Psoas muscle (tissue), 7 donors: ENCODE measurements at regions not wholly inside any gene's neighbourhood (a gene's known extent, or its start where the extent isn't known, plus 50 kb on each side); places are given as distances from the start of the nearest gene placed in this dataset.
A peak's percentile ranks its signal among the peaks of the same experiment; 100 is the strongest.

Source experiments
- ATAC-seq, 4 donors: fragments of 200-7000 bp; cut with Tn5 transposase; one replicate each; pipeline ENCODE4 v1.9.1; 2020; ENCODE audit warnings: moderate library complexity in 3 of 4, mild to moderate bottlenecking in 2 of 4
- DNase-seq, 2 donors: peaks; one replicate each; pipeline ENCODE4 v3.0.0-alpha.2; 2020
- H3K27ac ChIP-seq: fragments of 200-600 bp; one replicate; pipeline ENCODE4 v1.8.0; 2022
- H3K27me3 ChIP-seq, 3 donors: fragments of 200-600 bp in 1 of 3; one replicate each; pipeline versions ENCODE4 v1.6.1 to v1.8.0; 2013 to 2022; ENCODE audit warnings: low read length in 2 of 3, mild to moderate bottlenecking in 2 of 3, moderate library complexity in 1 of 3; ENCODE audit not compliant: insufficient read depth in 3 of 3
- H3K36me3 ChIP-seq, 2 donors: fragments of 200-600 bp in 1 of 2; one replicate each; pipeline versions ENCODE4 v1.6.1 to v1.8.0; 2013 to 2022; ENCODE audit warnings: low read depth in 1 of 2, mild to moderate bottlenecking in 1 of 2, moderate library complexity in 1 of 2; ENCODE audit not compliant: insufficient read depth in 1 of 2
- H3K4me1 ChIP-seq: fragments of 200-600 bp; one replicate; pipeline ENCODE4 v1.8.0; 2022
- H3K4me3 ChIP-seq: fragments of 200-600 bp; one replicate; pipeline ENCODE4 v1.8.0; 2022; ENCODE audit warnings: mild to moderate bottlenecking
- H3K9me3 ChIP-seq: fragments of 200-600 bp; one replicate; pipeline ENCODE4 v1.8.0; 2022
- WGBS, 3 donors: extraction: QIAGEN DNeasy Blood & Tissue Kit; methylation state at CpG; one replicate each; pipeline versions ENCODE4 v1.1.6 to v1.1.7; 2013; 5-methylcytosine and 5-hydroxymethylcytosine counted together
- intact Hi-C, 2 donors: fragments of 100-400 bp; cut with DNase I; formaldehyde crosslinking; loops; one replicate each; pipeline versions ENCODE4 v1.11.0 to v1.14.2; 2022
- TF ChIP-seq, protein P1 (sequence below): fragments of 200-600 bp; IDR thresholded peaks from one replicate; pipeline ENCODE4 v1.8.0; 2022; ENCODE audit warnings: antibody characterized with exemption
- donor health status: healthy with polysubstance abuse.
- donor health status: DM: no; HTN: no; CAD: no; lungs with moderate emphysema.
- donor health status: Bipolar disorder and iron deficiency.
- donor health status: healthy.
- donor health status: DM: yes; HTN: yes; CAD: no.
- donor health status: DM: no; HTN: no; CAD: no.
- donor health status: DM: yes; HTN: yes; CAD: no.

DNA sequence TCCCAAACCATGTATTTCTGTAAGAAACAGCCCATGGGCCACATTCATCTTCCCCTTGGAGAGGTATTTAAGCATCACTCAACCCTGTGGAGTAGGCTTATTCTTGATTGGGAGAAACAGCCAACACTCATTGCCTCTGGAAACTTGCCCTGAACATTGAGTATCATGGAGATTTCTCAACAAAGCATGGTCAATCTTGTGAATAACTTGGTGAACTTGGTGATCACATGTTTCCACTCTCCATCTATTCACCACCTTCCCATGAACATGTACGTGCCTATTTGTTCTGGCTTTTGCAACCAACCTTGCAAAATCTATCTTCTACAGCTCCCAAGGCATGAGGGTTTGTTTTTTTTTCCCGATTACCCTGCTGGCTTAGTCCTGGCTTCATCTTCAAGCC, 163.2 kb downstream of the PAH start:
- intact Hi-C loops = no loop called here
- DNase-seq = no peak
- Histone ChIP-seq H3K36me3 (no peaks in the 10 kb centered on the region), H3K4me3 (no peak overlapping the region), H3K27me3 (no peaks in the 10 kb centered on the region), H3K4me1 (no peaks in the 10 kb centered on the region), H3K9me3 (no peaks in the 10 kb centered on the region), H3K27ac (no peak overlapping the region)
- ATAC-seq = peak in 1 of 4 donors; percentile 48
- 47 to 80% (median 60%) methylated on average over 2 of the region's 2 CpGs for WGBS, 3 donors
- TF ChIP-seq, protein P1, sequence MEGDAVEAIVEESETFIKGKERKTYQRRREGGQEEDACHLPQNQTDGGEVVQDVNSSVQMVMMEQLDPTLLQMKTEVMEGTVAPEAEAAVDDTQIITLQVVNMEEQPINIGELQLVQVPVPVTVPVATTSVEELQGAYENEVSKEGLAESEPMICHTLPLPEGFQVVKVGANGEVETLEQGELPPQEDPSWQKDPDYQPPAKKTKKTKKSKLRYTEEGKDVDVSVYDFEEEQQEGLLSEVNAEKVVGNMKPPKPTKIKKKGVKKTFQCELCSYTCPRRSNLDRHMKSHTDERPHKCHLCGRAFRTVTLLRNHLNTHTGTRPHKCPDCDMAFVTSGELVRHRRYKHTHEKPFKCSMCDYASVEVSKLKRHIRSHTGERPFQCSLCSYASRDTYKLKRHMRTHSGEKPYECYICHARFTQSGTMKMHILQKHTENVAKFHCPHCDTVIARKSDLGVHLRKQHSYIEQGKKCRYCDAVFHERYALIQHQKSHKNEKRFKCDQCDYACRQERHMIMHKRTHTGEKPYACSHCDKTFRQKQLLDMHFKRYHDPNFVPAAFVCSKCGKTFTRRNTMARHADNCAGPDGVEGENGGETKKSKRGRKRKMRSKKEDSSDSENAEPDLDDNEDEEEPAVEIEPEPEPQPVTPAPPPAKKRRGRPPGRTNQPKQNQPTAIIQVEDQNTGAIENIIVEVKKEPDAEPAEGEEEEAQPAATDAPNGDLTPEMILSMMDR = no peak

DNA sequence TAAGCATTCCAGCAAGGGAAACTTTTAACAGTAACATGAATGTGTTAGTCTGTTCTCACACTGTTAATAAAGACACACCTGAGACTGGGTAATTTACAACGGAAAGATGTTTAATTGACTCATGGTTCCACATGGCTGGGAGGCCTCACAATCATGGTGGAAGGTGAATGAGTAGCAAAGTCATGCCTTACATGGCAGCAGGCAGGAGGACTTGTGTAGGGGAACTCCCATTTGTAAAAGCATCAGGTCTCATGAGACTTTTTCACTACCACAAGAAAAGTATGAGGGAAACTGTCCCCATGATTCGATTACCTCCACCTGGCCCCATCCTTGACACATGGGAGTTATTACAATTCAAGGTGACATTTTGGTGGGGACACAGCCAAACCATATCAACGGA, 168.3 kb downstream of the PAH start:
- WGBS, 3 donors = 86 to 90% (median 89%) methylated on average over 3 of the region's 3 CpGs
- H3K9me3 ChIP-seq = no peaks in the 10 kb centered on the region
- H3K4me1 ChIP-seq = no peaks in the 10 kb centered on the region
- no peaks in the 10 kb centered on the region for H3K36me3 ChIP-seq
- no peaks in the 10 kb centered on the region for H3K27me3 ChIP-seq
- intact Hi-C loops = no loop called here
- ATAC-seq (no peak), DNase-seq (no peak)
- H3K4me3 ChIP-seq = no peak overlapping the region
- TF ChIP-seq, protein P1 = no peak
- H3K27ac ChIP-seq = no peak overlapping the region

DNA sequence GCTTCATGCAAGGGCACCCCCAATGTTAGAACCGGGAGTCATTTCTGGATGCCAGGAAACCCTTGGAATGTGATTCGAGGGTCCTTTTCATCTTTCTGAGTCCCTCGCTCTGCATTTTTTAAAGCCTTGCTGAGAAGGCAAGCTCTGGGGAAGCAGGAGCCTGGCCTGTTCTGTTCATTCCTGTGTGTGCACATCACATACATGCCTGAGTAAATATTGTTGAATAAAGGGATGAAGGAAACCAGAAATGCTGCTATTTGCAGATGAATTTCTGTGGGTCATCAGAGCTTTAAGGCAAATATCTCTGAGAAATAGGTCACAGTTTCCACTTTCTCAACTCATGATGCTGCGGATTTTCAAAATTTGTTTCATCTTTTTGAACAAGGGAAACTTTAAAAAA, 170.1 kb downstream of the PAH start:
- Histone ChIP-seq H3K36me3 (no peaks in the 10 kb centered on the region), H3K27me3 (no peaks in the 10 kb centered on the region), H3K4me1 (no peaks in the 10 kb centered on the region), H3K4me3 (no peak overlapping the region), H3K9me3 (no peaks in the 10 kb centered on the region), H3K27ac (no peak overlapping the region)
- 69 to 80% (median 78%) methylated on average over 4 of the region's 4 CpGs for WGBS, 3 donors
- intact Hi-C loops = no loop called here
- TF ChIP-seq, protein P1 = no peak
- DNase-seq (no peak), ATAC-seq (no peak)

DNA sequence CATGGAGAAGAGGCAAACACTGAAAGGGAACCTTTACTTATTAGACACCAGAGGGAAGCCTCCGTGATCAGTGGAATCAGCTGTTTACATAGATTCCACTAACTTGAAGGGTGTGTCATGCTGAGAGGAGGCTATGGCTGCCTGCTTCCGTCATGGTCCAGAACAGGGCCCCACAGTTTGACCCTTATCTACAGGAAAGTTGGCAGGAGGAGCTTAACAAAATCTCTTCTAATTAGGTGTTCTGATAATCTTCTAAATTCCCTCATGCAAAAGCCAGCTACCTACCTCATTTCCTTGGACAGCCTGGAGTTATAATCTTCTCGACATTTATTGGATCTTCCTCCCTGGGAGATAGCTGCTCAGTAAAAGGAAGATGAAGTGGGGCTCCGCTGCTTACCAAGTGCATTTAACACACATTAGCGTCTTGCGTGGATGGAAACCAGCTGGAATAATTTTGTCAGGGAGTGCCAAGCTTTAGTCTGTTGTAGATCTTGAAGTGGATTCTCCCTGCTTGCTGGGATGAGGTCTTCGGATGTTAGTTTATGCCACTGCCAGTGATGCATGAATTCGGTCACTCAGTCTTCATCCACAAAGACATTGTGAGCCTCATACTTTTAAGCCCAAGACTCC, 171.0 kb downstream of the PAH start:
- 69 to 72% (median 72%) methylated on average over 8 of the region's 8 CpGs for WGBS, 3 donors
- no peaks in the 10 kb centered on the region for H3K27me3 ChIP-seq
- no peak for DNase-seq
- no peak for ATAC-seq
- TF ChIP-seq, protein P1 = no peak
- no peaks in the 10 kb centered on the region for H3K36me3 ChIP-seq
- H3K27ac ChIP-seq = no peak overlapping the region
- H3K9me3 ChIP-seq = no peaks in the 10 kb centered on the region
- H3K4me1 ChIP-seq = no peaks in the 10 kb centered on the region
- no peak overlapping the region for H3K4me3 ChIP-seq
- intact Hi-C loops = no loop called here

DNA sequence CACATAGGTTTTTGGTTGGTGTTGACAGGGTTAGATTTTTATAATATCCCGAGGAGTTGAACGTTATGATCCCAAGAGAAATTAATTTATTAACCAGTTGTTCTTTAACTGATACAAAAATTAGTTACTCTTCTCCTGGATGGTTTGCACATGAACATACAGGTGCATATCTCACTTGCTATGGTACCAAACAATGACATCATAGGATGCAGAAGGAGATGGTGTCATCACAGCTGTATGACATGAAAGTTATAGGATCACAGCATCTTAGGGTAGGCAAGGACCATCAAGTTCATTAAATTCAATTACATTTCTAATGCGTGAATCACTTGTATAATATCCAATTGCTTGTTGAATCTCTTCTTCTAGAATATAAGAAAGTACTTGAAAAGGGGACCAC, 175.8 kb downstream of the PAH start:
- Histone ChIP-seq H3K4me3 (no peak overlapping the region), H3K36me3 (no peaks in the 10 kb centered on the region), H3K4me1 (no peaks in the 10 kb centered on the region), H3K9me3 (no peaks in the 10 kb centered on the region), H3K27ac (no peak overlapping the region), H3K27me3 (no peaks in the 10 kb centered on the region)
- intact Hi-C loops = no loop called here
- DNase-seq (no peak), ATAC-seq (no peak)
- 41 to 70% (median 50%) methylated on average over 3 of the region's 3 CpGs for WGBS, 3 donors
- TF ChIP-seq, protein P1 = no peak
